LNCaP clone FGC (cell line): ENCODE measurements at regions not wholly inside any gene's neighbourhood (a gene's known extent, or its start where the extent isn't known, plus 50 kb on each side); places are given as distances from the start of the nearest gene placed in this dataset.

ENCODE experiments used
- DNase-seq: peaks from one replicate; pipeline ENCODE4 v3.0.0-alpha.2; 2011; ENCODE audit warnings: low read depth
- H3K4me3 ChIP-seq: 2 replicates; pipeline ENCODE4 v1.5.1; 2011; ENCODE audit warnings: mild to moderate bottlenecking, low read depth, low read length, control low read depth
- CTCF ChIP-seq: IDR thresholded peaks from 2 replicates; pipeline ENCODE4 v1.5.1; 2012; ENCODE audit warnings: mild to moderate bottlenecking; ENCODE audit not compliant: control insufficient read depth, insufficient read depth; ENCODE audit errors: extremely low read depth

- H3K4me3 ChIP-seq: no peak overlapping the region
- DNase-seq: no peak
- no peak for TF ChIP-seq CTCF
Measured at GRCh38 chr14:53741479-53742232, 215.0 kb downstream of the BMP4 start.

GRCh38 chr14:53740570-53740969 lies 216.1 kb downstream of the BMP4 start:
- no peak for DNase-seq
- no peak for TF ChIP-seq CTCF

GRCh38 chr14:53735916-53736315 lies 220.7 kb downstream of the BMP4 start:
- no peak for TF ChIP-seq CTCF
- no peak overlapping the region for H3K4me3 ChIP-seq
- no peak for DNase-seq

More at GRCh38 chr14:53740570-53740969, 216.1 kb downstream of the BMP4 start:
- no peak overlapping the region for H3K4me3 ChIP-seq

GRCh38 chr14:53723221-53723620 lies 233.4 kb downstream of the BMP4 start:
- no peak for TF ChIP-seq CTCF

GRCh38 chr14:53719536-53719935 lies 237.1 kb downstream of the BMP4 start:
- no peak for TF ChIP-seq CTCF
- no peak overlapping the region for H3K4me3 ChIP-seq
- DNase-seq: no peak

More at GRCh38 chr14:53723221-53723620, 233.4 kb downstream of the BMP4 start:
- no peak overlapping the region for H3K4me3 ChIP-seq
- no peak for DNase-seq

- TF ChIP-seq CTCF: no peak
- no peak for DNase-seq
- no peak overlapping the region for H3K4me3 ChIP-seq
Measured at GRCh38 chr14:53716578-53716977, 240.0 kb downstream of the BMP4 start.
